Adrenal gland (tissue), 9 donors: ENCODE measurements at regions not wholly inside any gene's neighbourhood (a gene's known extent, or its start where the extent isn't known, plus 50 kb on each side); places are given as distances from the start of the nearest gene placed in this dataset.

Experiments used
- DNase-seq, 7 donors: peaks; one replicate each; pipeline ENCODE4 v3.0.0-alpha.2; 2019 to 2020
- H3K27ac ChIP-seq, 5 donors: fragments of 200-600 bp; sonication (generic) in 4 of 5; 1 replicate in 3 of 5; 2 replicates in 2 of 5; pipeline versions ENCODE4 v1.5.1 to v1.8.0; 2016 to 2020; ENCODE audit warnings: mild to moderate bottlenecking in 1 of 5
- H3K27me3 ChIP-seq: fragments of 200-600 bp; 2 replicates; pipeline ENCODE4 v1.8.0; 2021
- H3K36me3 ChIP-seq, 2 donors: fragments of 200-600 bp; replicated peaks in 1 of 2; 1 replicate in 1 of 2; 2 replicates in 1 of 2; pipeline versions ENCODE4 v1.5.1 to v1.8.0; 2018 to 2022
- H3K4me1 ChIP-seq, 2 donors: fragments of 200-600 bp; replicated peaks in 1 of 2; 1 replicate in 1 of 2; 2 replicates in 1 of 2; pipeline versions ENCODE4 v1.5.1 to v1.8.0; 2018 to 2021
- H3K4me3 ChIP-seq, 4 donors: fragments of 200-600 bp; sonication (generic) in 3 of 4; one replicate each; pipeline ENCODE4 v1.5.1; 2016 to 2018
- H3K9me3 ChIP-seq, 3 donors: fragments of 200-600 bp; sonication (generic) in 1 of 3; replicated peaks in 1 of 3; 1 replicate in 2 of 3; 2 replicates in 1 of 3; pipeline versions ENCODE4 v1.5.1 to v1.8.0; 2016 to 2021
- CTCF ChIP-seq, 6 experiments: fragments of 450-650 bp in 4 of 6; fragments of 200-600 bp in 2 of 6; sonication (generic) in 1 of 6; IDR thresholded peaks; 1 replicate in 5 of 6; 2 replicates in 1 of 6; pipeline versions ENCODE4 v1.5.1 to v1.8.0; 2016 to 2021; ENCODE audit warnings: antibody characterized with exemption in 6 of 6, mild to moderate bottlenecking in 2 of 6, moderate library complexity in 1 of 6
- POLR2A ChIP-seq, 2 donors: fragments of 450-650 bp; IDR thresholded peaks; one replicate each; pipeline ENCODE4 v1.6.1; 2017; ENCODE audit warnings: antibody characterized with exemption in 2 of 2, mild to moderate bottlenecking in 2 of 2, moderate library complexity in 1 of 2
- WGBS, 4 donors: extraction: QIAGEN DNeasy Blood & Tissue Kit in 2 of 4; methylation state at CpG; one replicate each; pipeline versions ENCODE4 v1.1.5 to v1.1.7; 2013 to 2017; 5-methylcytosine and 5-hydroxymethylcytosine counted together
- intact Hi-C, 2 donors: fragments of 100-400 bp; cut with DNase I; formaldehyde crosslinking; loops; one replicate each; pipeline versions ENCODE4 v1.14.1 to v1.15.0; 2022 to 2023
- donor health status: healthy with polysubstance abuse.
- donor health status: Bipolar disorder and iron deficiency.
- donor health status: DM: yes; HTN: yes; CAD: no.
- donor health status: DM: no; HTN: no; CAD: no.
- donor health status: DM: no; HTN: no; CAD: no.

GRCh38 chr18:39624961-39625360, 2059.4 kb upstream of the CELF4 start:
- H3K4me1 ChIP-seq = no peaks in the 10 kb centered on the region
- H3K36me3 ChIP-seq = no peaks in the 10 kb centered on the region
- no peaks in the 10 kb centered on the region for H3K27me3 ChIP-seq
- DNase-seq = no peak
- intact Hi-C loops = no loop called here
- H3K4me3 ChIP-seq = no peak overlapping the region
- no peak overlapping the region for H3K27ac ChIP-seq
- TF ChIP-seq CTCF (IDR thresholded peaks at IDR 0.05) = no peak
- TF ChIP-seq POLR2A (IDR thresholded peaks at IDR 0.05) = no peak
- 79 to 89% (median 82%) methylated on average over 4 of the region's 4 CpGs for WGBS, 4 donors
- H3K9me3 ChIP-seq = no peaks in the 10 kb centered on the region

- no peaks in the 10 kb centered on the region for H3K36me3 ChIP-seq
- WGBS, 4 donors = 62 to 86% (median 84%) methylated on average over 1 of the region's 1 CpG
- no peaks in the 10 kb centered on the region for H3K9me3 ChIP-seq
- no peak overlapping the region for H3K4me3 ChIP-seq
- TF ChIP-seq CTCF (IDR thresholded peaks at IDR 0.05) (no peak), POLR2A (IDR thresholded peaks at IDR 0.05) (no peak)
- no peaks in the 10 kb centered on the region for H3K27me3 ChIP-seq
- DNase-seq = no peak
- H3K27ac ChIP-seq = no peak overlapping the region
- H3K4me1 ChIP-seq = no peaks in the 10 kb centered on the region
- intact Hi-C loops = no loop called here
Observed at GRCh38 chr18:39622431-39622830, 2056.8 kb upstream of the CELF4 start.

GRCh38 chr18:39620551-39621168, 2055.1 kb upstream of the CELF4 start:
- no peak for DNase-seq
- Histone ChIP-seq H3K36me3 (no peaks in the 10 kb centered on the region), H3K4me1 (no peaks in the 10 kb centered on the region), H3K27ac (no peak overlapping the region), H3K4me3 (no peak overlapping the region), H3K27me3 (no peaks in the 10 kb centered on the region), H3K9me3 (no peaks in the 10 kb centered on the region)
- no peak for TF ChIP-seq POLR2A (IDR thresholded peaks at IDR 0.05)
- no peak for TF ChIP-seq CTCF (IDR thresholded peaks at IDR 0.05)
- 72 to 92% (median 84%) methylated on average over 2 of the region's 2 CpGs for WGBS, 4 donors
- intact Hi-C loops = no loop called here

GRCh38 chr18:39618265-39619003, 2052.8 kb upstream of the CELF4 start:
- no peaks in the 10 kb centered on the region for H3K36me3 ChIP-seq
- H3K4me1 ChIP-seq = no peaks in the 10 kb centered on the region
- H3K27ac ChIP-seq = no peak overlapping the region
- H3K4me3 ChIP-seq = no peak overlapping the region
- WGBS, 4 donors = 96 to 99% (median 97%) methylated on average over 9 to 33 of the region's 33 CpGs
- H3K27me3 ChIP-seq = no peaks in the 10 kb centered on the region
- intact Hi-C loops = no loop called here
- DNase-seq = no peak
- TF ChIP-seq POLR2A (IDR thresholded peaks at IDR 0.05) (no peak), CTCF (IDR thresholded peaks at IDR 0.05) (no peak)
- H3K9me3 ChIP-seq = no peaks in the 10 kb centered on the region
